HG03095 (cell line): ENCODE measurements at regions not wholly inside any gene's neighbourhood (a gene's known extent, or its start where the extent isn't known, plus 50 kb on each side); places are given as distances from the start of the nearest gene placed in this dataset.

Experiments
- ATAC-seq: cut with Tn5 transposase; IDR thresholded peaks from one replicate; pipeline ENCODE4 v1.9.1; 2021; ENCODE audit warnings: moderate library complexity; ENCODE audit not compliant: unreplicated experiment

GRCh38 chr1:101290922-101291561 lies 54.2 kb downstream of the S1PR1 start:
- ATAC-seq, result no peak

DNA sequence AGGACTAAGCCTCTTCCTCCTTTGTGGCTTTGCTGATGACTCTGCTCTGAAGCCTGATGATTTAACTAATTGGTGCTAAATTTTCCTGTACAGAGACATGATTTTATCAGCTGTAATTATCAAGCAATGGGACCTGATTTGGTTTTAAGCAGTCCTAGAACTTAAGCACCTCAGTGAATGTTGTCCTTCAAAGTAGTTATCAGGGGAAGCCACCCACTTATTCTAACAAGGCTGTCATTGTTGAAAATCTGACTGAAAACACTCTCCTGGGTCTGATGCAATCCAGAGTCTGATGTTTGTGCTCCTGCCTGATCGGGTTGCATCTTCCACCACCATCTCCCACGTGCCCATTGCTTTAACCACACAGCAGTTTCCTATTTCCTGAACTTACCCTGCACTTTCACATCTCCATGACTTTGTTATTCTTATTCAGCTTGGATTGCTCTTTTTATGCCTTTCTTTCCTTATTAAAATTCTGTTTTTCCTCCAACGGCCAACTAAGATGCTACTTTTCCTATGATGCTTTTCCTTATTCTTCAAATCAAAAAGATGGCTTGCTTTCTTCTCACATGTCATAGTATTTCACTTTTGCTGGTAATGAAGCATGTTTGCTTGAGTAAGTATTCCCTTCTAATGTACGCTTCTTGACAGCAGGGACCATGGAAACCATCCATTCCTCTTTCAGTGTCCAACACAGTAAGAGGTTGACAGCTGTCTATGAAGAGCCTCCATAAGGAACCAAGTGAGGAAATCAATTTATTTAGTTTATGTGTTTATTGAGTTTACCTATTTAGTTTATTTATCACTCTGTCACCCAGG lies 55.0 kb downstream of the S1PR1 start:
- ATAC-seq, result no peak

DNA sequence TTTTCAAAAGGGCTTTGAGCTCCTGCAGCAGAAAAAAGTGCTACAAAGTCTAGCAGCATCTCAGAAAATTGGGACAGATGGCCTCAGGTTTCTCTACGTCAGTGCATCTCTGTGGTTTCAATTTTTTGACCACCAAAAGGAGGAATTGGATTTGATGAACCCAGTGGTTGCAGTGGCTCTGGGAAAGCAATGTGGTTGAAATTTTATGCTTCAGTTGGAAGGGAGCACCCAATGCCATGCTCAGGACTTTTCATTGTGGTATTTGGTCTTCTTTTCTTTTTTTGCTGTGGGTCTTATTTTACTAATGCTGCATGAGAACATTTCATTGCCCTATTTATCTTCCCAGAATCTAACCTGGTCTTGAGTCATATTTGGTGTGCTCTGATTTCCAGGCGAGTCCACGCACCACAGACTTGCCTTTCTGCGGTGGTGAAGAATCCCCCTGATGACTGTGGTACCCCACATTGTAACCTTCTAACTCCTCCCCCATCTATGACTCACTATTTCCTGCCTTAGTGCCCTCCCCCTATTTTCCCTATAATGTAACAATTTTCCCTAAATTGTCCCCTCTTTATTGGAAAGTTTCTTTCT lies 56.7 kb downstream of the S1PR1 start:
- ATAC-seq, result peak; percentile 58

GRCh38 chr1:101295209-101295608 lies 58.4 kb downstream of the S1PR1 start:
- ATAC-seq, result no peak

DNA sequence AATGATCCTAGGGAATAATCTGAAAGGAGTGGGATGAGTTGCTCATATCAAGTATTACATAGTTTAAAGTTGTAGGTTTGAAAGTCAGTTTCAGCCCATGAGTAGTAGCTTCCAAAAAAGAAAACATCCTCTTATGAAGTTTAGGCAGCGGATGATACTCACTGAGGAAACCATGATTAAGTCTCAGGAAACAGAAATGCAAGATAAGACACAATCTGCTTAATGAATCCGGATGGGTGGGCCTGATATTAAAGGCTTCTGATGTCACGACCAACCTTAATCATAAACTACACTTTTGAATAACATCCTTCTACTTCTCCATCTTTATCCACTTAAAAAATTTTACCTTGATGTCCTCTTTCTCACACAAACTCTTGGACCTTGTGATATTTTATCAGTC lies 61.8 kb downstream of the S1PR1 start:
- no peak for ATAC-seq

- ATAC-seq, result no peak
Observed at GRCh38 chr1:101299141-101299540, 62.3 kb downstream of the S1PR1 start.

DNA sequence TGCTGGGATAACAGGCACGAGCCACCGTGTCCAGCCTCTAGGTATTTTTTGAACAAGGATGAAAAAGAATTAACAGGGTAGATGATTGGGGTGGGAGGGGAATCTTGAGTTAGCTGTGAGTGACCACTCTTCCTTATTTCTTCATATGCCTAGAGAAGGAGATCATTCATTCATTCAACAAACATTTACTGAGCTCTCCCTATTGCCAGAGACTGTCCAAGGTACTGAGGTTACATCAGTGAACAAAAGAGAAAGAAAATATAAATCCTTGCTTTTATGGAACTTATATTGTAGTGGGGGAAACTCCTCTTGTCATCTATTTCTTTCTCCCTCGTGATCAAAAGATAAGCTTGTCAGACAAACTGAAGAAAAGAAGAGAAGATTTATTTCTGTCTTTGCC lies 62.9 kb downstream of the S1PR1 start:
- ATAC-seq, result no peak

- no peak for ATAC-seq
Observed at GRCh38 chr1:101300916-101301315, 64.1 kb downstream of the S1PR1 start.

DNA sequence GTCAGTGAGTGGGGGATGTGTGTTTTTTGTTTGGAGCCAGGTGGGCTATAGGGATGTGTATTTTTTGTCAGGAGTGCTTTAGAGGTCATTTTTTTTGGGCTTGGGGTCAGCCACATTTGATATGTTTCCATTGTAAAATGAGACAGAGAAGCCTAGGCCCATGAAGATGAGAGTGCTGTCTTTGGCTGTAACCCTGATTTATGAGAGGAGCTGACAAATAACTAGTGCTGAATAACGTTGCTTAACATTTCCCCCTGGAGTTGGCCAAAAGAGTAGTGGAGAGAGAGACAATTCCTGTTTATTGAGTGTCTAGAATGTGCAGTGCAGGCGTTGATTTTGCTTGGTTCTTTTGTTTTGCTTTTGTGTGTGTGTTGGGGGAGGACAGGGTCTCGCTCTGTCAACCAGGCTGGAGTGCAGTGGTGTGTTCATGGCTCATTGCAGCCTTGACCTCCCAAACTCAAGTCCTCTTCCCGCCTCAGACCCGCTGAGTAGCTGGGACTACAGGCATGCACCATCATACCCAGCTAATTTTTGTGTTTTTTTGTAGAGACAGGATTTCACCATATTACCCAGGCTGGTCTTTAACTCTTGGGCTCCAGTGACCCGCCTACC lies 64.7 kb downstream of the S1PR1 start:
- no peak for ATAC-seq

- no peak for ATAC-seq
Observed at GRCh38 chr1:101302831-101303511, 66.2 kb downstream of the S1PR1 start.

- ATAC-seq, result no peak
Observed at GRCh38 chr1:101307985-101308689, 71.3 kb downstream of the S1PR1 start.

DNA sequence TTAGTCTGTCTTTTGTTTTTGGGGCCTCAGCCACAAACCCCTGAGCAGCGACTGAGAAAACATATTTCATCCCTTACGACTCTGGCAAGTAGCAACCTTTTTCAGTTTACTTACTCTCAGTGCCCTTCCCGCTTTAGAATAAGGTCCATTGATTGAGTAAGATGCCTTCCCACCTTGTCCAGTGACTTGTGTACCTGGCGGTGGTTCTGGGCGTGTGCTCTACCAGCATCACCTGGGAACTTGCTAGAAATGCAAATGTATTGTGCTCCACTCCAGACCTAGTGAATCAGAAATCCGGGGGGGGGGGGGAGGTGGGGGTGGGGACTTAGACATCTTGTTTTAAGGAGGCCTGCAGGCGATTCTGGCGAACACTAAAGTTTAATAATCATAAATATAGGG lies 72.1 kb downstream of the S1PR1 start:
- ATAC-seq, result no peak

GRCh38 chr1:101309334-101310311 lies 72.8 kb downstream of the S1PR1 start:
- ATAC-seq, result peak; percentile 40

- no peak for ATAC-seq
Observed at GRCh38 chr1:101310506-101310905, 73.7 kb downstream of the S1PR1 start.

DNA sequence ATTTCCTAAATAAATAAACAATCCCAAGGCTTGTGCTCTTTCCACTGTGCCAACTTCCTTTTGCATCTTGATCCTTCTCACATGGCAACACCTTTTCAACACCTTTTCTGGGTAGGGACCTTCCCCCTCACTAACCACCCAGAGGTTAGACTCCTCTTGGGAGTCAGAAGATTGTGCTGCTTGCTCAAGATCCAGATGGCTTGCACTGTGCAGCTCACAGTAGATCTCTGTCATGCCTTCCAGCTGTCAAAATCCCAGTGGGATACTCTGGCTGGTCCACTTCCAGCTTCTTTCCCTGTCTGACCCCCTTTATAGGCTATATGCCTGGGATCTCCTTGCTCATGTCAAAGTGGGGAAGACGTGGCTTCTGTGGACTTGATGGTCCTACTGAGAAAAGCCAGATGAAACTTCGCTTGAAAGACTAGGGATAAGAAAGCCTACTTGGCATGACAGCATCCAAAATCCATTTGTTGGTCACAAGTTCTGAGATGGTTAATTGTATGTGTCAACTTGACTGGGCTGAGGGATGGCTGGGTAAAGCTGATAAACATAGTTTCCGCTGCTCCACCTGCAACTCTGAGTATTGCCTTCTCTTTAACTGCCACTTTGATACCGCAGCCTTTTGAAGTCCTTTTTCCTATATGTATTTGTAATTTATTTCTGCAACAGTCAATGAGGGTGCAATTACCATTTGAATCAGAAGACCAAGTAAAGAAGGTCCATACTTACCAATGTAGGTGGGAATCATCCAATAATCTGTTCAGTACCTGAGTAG lies 74.5 kb downstream of the S1PR1 start:
- ATAC-seq, result no peak

- ATAC-seq, result no peak
Observed at GRCh38 chr1:101312147-101312546, 75.3 kb downstream of the S1PR1 start.

- no peak for ATAC-seq
Observed at GRCh38 chr1:101313356-101313755, 76.5 kb downstream of the S1PR1 start.

DNA sequence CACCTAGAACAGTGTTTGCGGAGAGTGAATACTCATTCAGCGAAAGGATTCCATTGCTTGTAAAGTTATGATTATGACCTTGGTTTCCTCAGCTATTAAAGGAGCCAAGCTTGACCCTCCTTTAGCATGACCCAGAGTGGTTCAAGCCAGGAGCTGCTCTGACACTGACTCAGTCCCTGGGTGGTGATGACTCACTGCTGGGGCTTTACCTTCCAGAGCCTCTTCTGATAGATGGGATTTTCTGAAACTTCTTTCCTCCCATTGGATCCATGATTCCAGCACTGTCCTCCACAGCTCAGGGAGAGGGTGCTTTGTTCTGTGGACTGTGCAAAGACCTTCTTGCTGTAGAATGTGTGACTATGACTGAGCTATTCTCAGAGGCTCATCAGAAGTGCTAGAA lies 77.4 kb downstream of the S1PR1 start:
- peak; percentile 34 for ATAC-seq

DNA sequence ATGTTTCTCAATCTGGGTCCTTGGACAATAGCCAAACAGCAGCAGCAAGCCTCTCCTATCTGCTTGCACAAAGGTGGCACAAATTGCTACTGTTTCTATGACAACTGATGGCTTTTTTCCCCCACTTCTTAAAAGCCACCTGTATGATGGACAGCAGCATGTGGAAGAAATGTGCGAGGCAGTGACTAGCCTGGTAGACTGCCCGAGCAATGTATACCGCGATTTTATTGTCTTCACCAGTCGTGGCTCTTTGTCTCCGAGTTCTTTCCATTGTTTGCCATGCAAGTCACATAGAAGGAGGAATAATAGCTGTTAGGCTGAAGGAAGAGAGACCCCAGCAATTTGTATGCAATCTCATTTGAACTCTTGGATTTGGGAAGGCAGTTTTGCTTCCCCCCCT lies 79.4 kb downstream of the S1PR1 start:
- no peak for ATAC-seq
